Caki2 (cell line): ENCODE measurements at regions not wholly inside any gene's neighbourhood (a gene's known extent, or its start where the extent isn't known, plus 50 kb on each side); places are given as distances from the start of the nearest gene placed in this dataset.
"Not testable (repeated sequence)": the region's sequence is repeated elsewhere in the genome, so short reads cannot be mapped to it uniquely, and the experiment has no call there.

ENCODE experiments used
- DNase-seq: peaks from one replicate; pipeline ENCODE4 v3.0.0-alpha.2; 2015; ENCODE audit warnings: low read depth
- in situ Hi-C: cut with HindIII; loops from 2 replicates; pipeline ENCODE4 v1.10.0; 2016; ENCODE audit warnings: low sequenced_read_pairs, low pct_unique_long_range_greater_than_20kb, mixed read lengths

DNA sequence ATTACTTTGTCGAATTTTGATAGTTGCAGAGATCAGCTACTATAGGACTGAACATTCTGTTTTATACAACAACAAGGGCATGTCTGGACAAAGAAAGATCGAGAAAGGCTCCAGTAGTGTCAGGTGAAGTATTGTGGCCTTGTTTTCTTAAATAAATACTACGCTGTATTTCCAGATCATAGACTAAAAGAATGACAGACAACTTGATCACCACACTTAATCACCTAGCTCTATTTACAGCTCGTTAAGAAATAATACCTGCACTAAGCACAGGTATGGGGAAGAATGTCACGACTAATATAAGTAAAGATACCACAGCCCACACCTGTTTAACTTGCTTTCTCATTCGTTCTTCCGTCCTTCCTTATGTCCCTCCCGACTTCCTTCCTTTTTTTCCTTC, 269.2 kb downstream of the HGF start:
- no peak for DNase-seq
- in situ Hi-C loops = no loop called here

DNA sequence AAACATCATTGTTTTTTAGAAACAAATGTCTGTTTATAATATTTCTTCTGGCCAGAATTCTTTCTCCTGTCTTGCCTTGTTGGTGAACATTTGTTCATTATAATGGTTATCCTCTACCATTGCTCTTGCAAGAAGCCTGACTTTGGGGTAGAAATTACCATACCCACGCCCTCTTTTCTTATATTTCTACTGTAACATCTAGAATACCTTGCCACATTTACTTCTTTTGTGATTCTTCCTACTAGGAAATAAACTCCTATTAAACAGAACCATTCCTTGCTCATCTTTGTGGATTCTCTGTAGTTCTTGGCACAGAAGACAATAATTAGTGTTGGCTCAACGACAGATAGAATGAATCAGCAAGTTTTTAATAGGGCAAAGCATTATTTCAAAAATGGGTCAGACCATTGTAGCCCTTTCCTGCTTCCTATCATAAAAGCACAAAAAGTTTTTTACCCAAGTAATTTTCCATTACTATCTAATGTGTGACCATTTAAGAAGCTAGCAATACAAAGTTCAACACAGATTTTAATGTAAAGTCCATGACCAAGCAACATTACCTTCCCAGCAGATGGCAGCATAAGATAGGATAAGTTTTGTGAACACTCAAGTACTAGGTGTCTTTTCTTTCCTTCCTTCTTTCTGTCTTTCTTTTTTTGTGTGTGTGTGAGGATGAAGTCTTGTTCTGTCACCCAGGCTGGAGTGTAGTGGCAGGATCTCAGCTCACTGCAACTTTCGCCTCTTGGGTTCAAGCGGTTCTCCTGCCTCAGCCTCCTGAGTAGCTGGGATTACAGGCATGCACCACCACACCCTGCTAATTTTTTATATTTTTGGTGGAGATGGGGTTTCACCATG, 270.4 kb downstream of the HGF start:
- in situ Hi-C loops = no loop called here
- peak; percentile 81 for DNase-seq

DNA sequence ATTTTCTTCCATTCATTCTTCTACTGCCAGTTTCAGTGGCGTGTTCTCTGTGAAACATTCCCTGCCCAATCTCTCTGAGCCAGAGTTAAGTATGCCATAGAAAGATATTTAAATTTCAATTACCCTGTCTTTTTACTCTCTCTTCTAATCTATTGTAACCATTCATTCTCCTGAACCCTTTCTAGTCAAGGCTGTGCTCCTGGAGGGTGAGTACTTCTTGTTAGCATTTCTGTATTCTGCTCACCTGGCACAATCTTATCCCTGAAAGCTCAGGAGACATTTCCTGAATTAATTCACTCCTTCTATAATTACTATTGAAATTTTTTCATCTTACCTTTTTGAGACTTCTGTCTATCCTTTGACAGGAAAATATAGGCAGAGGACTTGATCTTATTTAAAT, 271.7 kb downstream of the HGF start:
- DNase-seq = no peak
- in situ Hi-C loops = no loop called here

DNA sequence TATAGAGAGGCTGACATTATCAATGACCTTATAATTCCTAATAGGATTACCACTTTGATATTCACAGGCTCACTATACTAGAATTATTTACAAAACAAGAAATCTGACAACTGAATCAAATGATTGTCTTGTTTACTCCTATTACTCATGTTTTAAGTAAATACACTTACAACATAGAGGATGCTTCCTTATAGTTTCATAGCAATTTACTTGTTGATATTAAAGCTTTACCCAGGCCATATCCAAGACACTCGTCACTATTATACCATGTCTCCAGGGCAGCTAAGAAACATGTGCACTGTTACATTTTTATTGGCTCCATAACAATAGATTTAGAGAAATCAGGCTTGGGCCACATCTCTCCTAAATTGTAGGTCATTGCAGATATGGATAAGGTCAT, 276.9 kb downstream of the HGF start:
- no peak for DNase-seq
- in situ Hi-C loops = no loop called here

- no peak for DNase-seq
- in situ Hi-C loops = no loop called here
Measured at GRCh38 chr7:81492240-81492639, 277.6 kb downstream of the HGF start.

DNA sequence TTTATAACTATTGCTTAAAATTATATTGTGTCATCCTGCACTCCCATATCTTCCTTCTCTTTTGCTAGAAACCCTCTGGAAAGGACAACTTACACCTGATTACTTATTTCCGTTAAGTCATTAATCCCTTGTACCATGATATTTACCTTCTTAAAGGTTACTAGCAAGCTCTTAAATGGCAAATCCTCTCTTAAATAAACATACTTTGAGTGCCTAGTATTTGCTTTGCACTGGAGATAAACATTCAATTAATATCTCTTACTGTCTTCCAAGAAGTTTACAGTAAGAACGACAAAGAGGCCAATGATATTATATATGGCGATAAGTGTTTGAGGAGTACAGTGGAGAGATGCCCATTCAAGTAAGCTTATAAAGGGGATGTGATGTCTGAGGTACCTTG, 278.3 kb downstream of the HGF start:
- in situ Hi-C loops = no loop called here
- DNase-seq = no peak

- in situ Hi-C loops = no loop called here
- DNase-seq = no peak
Measured at GRCh38 chr7:81488210-81488609, 281.6 kb downstream of the HGF start.

DNA sequence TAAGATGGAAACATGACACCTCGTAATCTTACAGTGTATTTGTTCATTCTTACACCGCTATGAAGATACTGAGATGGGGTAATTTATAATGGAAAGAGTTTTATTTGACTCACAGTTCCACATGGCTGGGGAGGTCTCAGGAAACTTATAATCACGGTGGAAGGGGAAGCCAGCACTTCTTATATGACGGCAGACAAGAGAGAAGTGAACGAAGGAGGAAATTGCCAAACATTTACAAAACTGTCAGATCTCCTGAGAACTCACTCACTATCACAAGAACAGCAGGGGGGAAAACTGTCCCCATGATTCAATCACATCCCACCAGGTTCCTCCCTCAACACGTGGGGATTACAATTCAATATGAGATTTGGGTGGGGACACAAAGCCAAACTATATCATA, 282.3 kb downstream of the HGF start:
- DNase-seq = no peak
- in situ Hi-C loops = no loop called here

DNA sequence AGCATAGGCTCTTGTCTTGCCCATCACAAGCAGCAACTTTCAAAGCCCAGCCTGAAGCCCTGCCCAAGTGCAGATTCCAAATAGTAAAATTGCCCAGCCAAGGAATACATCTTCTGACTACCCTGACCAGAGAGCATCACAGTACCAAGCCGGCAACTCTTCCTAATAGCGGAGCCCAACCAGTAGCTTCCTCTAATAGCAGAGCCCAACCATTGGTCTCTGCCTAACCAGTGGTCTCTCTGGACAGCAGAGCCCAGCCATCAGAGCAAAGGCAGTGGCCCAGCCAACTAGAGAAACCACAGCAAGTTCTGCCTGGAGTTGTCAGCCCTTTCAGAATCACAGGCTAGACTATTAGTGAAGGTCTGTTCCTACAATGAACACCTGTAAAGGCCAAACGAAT, 285.6 kb downstream of the HGF start:
- in situ Hi-C loops = no loop called here
- no peak for DNase-seq

DNA sequence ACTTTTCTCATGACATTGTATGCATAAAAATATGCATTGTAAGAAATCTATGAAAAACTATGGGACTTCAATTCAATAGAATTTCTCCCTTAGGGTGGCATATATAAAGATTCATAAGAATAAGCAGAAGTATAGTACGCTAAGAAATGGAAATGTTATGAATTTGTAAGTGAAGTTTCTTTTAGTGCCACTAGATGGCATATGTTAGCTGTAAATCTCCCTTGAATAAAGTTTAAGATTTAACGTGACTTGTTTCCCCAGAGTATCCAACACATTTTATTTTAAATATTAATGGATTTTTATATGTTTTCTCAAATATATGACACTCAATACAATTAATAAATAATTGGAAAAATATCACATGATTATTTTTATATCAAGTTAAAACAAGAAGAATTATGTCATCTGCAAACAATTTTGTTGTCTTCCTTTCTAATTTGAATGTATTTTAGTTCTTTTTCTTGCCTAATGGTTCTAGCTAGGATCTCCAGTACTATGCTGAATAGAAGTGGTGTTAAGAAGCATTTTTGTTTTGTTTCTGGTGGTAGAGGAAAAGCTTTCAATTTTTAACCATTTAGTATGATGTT, 287.2 kb downstream of the HGF start:
- no peak for DNase-seq
- in situ Hi-C loops = no loop called here

DNA sequence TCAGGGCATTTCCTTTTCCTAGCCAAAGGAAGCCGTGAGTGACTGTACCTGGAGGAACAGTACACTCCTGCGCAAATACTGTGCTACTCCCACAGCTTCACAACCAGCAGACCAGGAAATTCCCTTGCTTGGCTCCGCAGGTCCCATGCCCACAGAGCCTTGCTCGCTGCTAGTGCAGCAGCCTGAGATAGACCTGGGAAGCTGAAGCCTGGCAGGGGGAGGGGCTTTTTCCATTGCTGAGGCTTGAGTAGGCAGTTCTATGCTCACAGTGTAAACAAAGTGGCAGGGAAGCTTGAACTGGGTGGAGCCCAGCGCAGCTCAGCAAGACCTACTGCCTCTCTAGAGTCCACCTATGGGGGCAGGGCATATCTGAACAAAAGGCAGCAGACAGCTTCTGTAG, 291.2 kb downstream of the HGF start:
- in situ Hi-C loops = no loop called here
- DNase-seq = no peak

DNA sequence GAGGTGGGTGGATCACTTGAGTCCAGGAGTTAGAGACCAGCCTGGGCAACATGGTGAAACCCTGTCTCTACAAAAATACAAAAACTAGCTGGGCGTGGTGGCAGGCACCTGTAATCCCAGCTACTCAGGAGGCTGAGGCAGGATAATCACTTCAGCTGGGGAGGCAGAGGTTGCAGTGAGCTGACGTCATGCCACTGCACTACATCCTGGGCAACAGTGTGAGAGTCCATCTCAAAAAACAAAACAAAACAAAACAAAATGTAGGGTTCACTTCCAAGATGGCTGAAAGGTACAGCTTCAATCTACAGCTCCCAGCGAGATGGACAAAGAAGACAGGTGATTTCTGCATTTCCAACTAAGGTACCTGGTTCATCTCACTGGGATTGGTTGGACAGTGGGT, 291.6 kb downstream of the HGF start:
- DNase-seq, in situ Hi-C loops: not testable (repeated sequence)

- DNase-seq = no peak
- in situ Hi-C loops = no loop called here
Measured at GRCh38 chr7:81473236-81473635, 296.6 kb downstream of the HGF start.

DNA sequence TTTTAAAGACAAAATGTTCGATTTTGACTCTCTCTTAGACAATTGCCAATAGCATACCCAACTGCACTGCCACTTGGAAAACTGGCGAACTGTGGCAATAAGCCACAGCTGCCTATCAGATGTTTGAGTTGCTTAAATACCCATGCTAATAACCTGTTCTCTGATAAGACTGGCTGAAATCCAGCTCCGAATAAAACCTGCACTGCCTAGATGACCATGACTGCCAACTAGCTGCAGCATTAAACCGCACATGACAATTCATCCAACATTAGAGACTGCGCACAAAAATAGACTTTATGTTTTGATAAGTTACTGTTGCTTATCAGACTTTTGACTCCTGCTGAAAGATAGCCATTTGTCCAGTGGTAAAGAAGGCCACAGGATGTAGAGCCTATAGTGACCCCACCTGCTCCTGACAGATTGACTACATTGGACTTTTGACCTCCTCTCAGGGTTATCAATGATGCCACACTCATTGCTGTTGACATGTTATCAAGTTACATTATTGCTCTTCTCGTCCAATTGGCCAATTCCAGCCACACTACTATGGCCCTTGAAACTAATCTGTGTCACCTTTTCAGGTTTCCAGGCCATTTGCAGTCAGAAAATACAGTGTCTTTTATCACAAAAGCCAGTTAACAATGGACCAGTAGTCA, 299.0 kb downstream of the HGF start:
- in situ Hi-C loops = no loop called here
- no peak for DNase-seq

- peak; percentile 54 for DNase-seq
- in situ Hi-C loops = no loop called here
Measured at GRCh38 chr7:81469869-81470723, 299.8 kb downstream of the HGF start.

DNA sequence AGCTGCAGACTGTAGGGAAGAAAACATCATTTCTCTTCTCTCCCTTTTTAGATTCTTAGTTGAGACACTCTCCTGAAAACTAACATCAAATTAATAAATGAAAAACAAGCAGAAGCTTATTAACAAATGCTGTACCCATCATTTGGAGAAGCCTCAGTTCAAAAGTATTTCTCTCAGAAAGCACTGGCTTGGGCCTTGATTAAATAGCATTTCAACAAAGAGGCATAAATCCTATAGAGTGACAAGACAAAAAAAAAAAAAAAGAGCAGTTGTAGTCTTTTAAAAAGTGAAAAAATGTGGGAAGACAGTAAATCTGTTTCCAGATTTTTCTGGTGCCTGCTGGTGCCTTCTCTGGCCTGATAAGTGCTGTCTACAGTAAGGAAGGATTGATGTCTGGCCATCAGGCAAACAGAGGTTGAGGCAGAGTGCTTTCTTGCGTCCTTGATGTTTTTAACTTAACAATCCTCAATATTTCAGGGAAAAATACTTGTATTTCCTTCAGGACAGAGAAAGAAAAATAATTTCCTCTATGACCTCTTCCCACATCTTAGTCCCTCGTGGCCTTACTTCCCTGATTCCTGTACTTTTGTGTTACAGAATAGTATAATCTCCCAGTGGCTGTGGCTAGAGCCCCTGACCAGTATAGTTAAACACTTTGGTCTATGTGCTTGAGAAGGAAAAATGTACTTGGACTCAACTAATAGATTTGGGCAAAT, 300.5 kb downstream of the HGF start:
- DNase-seq = no peak
- in situ Hi-C loops = no loop called here

DNA sequence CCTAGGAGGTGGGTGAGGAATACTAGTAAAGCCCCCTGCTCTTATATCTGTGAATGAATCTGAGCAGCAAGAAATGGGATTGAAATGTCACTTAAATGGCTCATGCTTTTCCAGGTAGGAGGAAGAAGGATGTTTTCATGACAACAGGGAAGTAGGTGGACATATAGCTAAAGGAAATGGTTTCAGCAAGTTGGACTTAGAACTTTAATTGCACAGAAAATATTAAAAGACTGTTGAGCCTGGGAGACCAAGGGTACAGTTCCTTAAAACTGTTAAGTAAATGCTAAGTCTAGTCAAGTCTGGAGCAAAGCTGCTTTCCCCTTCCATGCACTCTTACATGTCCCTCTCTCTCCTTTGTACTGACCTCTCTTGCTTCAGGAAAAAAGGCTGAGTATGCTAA, 301.3 kb downstream of the HGF start:
- DNase-seq = no peak
- in situ Hi-C loops = no loop called here

DNA sequence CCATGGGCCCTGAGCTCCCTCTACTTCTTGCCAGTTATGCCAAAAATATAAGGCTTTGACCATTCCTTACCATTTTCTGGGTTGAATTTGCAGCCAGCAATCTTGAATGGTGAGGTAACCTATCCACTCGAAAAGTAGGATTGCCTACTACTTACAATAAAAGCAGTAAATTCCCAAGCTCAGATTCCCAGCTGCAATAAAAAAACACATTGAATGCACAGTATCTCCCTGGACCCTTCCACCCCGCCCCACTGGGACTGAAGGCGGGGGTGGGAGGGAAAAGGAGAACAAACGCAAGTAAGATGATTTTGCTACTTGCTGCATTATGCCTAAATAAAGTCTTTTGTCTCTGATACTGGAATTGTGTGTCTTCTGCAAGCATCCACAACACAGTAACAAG, 301.9 kb downstream of the HGF start:
- no peak for DNase-seq
- in situ Hi-C loops = no loop called here
